ENCODE measurements at regions not wholly inside any gene's neighbourhood (a gene's known extent, or its start where the extent isn't known, plus 50 kb on each side); places are given as distances from the start of the nearest gene placed in this dataset.

DNA sequence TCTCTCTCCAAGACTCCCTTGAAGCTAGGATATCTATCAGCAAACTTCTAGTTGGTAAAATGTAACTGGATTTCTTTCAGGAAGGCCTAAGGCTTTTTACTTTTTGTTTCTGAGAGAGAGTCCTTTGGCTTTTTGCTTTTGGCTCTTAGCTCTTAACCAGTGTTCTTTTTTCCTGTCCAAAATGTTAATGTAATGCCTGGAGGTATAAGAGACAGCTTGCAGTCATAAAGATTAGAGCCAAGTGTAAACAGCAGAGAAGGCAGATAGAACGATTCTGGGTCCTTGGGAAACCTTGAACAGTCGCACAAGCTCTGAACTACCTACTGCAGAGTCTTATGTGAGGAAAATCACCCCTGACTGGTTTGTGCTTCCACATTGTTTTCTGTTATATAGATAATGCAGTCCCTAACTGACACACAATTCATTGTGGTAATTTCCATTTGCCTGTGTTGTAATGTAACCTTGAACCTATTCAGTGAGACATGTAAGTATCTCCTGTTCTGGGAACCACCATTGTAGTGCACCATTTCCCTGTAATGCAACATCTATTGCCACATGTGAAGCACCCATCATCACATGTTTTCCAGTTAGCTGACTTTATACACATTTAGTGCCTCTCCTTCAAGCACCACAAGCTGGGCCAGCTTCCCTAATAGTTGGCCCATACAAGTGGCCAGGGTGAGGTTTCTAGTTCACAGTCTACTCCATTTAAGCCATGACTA is 1311.9 kb downstream of the ROBO1 start:
- H3K27me3 ChIP-seq = no peaks in the 10 kb centered on the region
- intact Hi-C loops (cut with DNase I) = no loop called here
- DNase-seq (ENCODE audit: low spot score in 2 of 2) = no peak
- no peaks in the 10 kb centered on the region for H3K4me1 ChIP-seq
- H3K9me3 ChIP-seq = no peaks in the 10 kb centered on the region
- no peak for TF ChIP-seq CTCF (IDR thresholded peaks at IDR 0.05)
- no peaks in the 10 kb centered on the region for H3K36me3 ChIP-seq
- peak overlapping the region in 1 of 2 donors; percentile 15 for H3K4me3 ChIP-seq
- peak overlapping the region in 1 of 2 donors; percentile 31 for H3K27ac ChIP-seq

DNA sequence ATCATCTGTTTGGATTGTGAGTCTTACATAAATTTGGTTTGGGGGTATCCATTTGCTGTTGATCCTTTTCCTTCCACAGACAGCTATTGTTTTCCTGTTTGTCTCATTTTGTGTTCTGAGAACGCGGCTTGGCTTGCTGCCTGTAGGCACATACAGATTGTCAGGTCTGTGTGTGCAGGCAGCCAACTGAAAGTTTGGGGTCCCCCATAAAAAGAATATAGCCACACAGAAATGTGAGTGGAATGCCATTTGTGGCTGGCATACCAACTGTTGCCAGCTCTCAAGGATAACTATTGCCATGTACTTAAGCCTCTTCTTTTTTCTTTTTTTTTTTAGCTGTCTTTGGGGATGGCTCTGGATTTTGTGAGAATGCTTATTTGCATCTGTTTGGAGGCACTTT is 1308.0 kb downstream of the ROBO1 start:
- Histone ChIP-seq H3K4me3 (no peak overlapping the region), H3K27me3 (no peaks in the 10 kb centered on the region), H3K4me1 (no peaks in the 10 kb centered on the region), H3K9me3 (peaks cover 0 to 3% of the 10 kb centered on the region in 2 donors), H3K36me3 (no peaks in the 10 kb centered on the region), H3K27ac (no peak overlapping the region)
- DNase-seq (ENCODE audit: low spot score in 2 of 2) = no peak
- TF ChIP-seq CTCF (IDR thresholded peaks at IDR 0.05) = no peak
- intact Hi-C loops (cut with DNase I) = no loop called here

DNA sequence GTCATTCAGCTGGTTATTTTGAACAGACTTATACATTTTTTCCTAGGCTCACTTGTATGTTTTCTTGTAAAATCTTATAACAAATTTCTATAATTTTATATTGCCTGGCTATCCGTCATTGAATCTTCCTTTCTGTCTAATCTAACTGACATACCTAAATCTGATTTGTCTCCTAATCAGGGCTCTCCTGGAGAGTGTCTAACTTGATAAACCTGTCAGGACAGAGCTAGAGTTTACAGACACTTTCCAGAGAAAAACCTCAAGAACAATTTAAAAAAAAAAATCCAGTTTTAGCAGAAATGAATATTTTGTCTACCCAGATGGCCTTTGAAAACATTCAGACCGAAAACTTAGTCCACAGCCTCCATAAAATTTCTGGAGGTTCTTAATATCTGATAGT is 1305.8 kb downstream of the ROBO1 start:
- H3K4me3 ChIP-seq = no peak overlapping the region
- no peaks in the 10 kb centered on the region for H3K36me3 ChIP-seq
- no peaks in the 10 kb centered on the region for H3K27me3 ChIP-seq
- H3K27ac ChIP-seq = no peak overlapping the region
- H3K4me1 ChIP-seq = no peaks in the 10 kb centered on the region
- intact Hi-C loops (cut with DNase I) = no loop called here
- no peak for TF ChIP-seq CTCF (IDR thresholded peaks at IDR 0.05)
- H3K9me3 ChIP-seq = peaks cover 0 to 4% of the 10 kb centered on the region in 2 donors
- DNase-seq (ENCODE audit: low spot score in 2 of 2) = no peak

- no peak for DNase-seq (ENCODE audit: low spot score in 2 of 2)
- Histone ChIP-seq H3K9me3 (peaks cover 0 to 6% of the 10 kb centered on the region in 2 donors), H3K27me3 (no peaks in the 10 kb centered on the region), H3K4me1 (no peaks in the 10 kb centered on the region), H3K4me3 (no peak overlapping the region), H3K27ac (no peak overlapping the region), H3K36me3 (no peaks in the 10 kb centered on the region)
- TF ChIP-seq CTCF (IDR thresholded peaks at IDR 0.05) = no peak
- intact Hi-C loops (cut with DNase I) = no loop called here
These were observed 1291.7 kb downstream of the ROBO1 start for GRCh38 chr3:78476076-78476475.

GRCh38 chr3:78481050-78481449 is 1286.7 kb downstream of the ROBO1 start:
- intact Hi-C loops (cut with DNase I) = no loop called here
- Histone ChIP-seq H3K4me1 (no peaks in the 10 kb centered on the region), H3K9me3 (peaks cover 0 to 2% of the 10 kb centered on the region in 2 donors), H3K36me3 (no peaks in the 10 kb centered on the region), H3K27ac (no peak overlapping the region), H3K27me3 (no peaks in the 10 kb centered on the region), H3K4me3 (no peak overlapping the region)
- TF ChIP-seq CTCF (IDR thresholded peaks at IDR 0.05) = no peak
- DNase-seq (ENCODE audit: low spot score in 2 of 2) = no peak

DNA sequence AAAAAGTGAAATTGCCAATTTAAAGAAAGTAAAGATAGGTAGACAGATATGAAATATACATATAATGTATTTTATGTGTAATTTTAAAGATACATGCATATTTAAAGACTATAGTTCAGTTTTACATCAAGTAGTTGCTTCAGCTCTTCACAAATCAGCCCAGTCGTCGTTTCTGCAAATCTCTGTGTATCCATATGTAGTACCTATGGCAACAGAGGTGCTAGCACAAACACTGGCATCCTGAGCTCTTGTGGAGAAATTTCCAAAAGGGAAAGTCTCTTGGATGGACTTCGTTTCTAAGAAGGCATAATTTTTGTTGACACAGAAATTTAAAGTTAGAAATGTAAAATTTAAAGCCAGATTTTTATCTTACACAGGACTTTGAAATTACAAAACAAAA is 1284.7 kb downstream of the ROBO1 start:
- Histone ChIP-seq H3K36me3 (no peaks in the 10 kb centered on the region), H3K27ac (no peak overlapping the region), H3K27me3 (no peaks in the 10 kb centered on the region), H3K9me3 (peaks cover 0 to 10% of the 10 kb centered on the region in 2 donors), H3K4me3 (no peak overlapping the region), H3K4me1 (no peaks in the 10 kb centered on the region)
- DNase-seq (ENCODE audit: low spot score in 2 of 2) = no peak
- intact Hi-C loops (cut with DNase I) = no loop called here
- TF ChIP-seq CTCF (IDR thresholded peaks at IDR 0.05) = no peak
